Smooth muscle cell (in vitro differentiated cells): ENCODE measurements at regions not wholly inside any gene's neighbourhood (a gene's known extent, or its start where the extent isn't known, plus 50 kb on each side); places are given as distances from the start of the nearest gene placed in this dataset.

Source experiments
- DNase-seq: peaks from one replicate; lab custom pipeline; 2025; ENCODE audit not compliant: unreplicated experiment; lab: John Stamatoyannopoulos, UW
- H2AFZ ChIP-seq: fragments of 200-600 bp; sonication (generic); 2 replicates; pipeline ENCODE4 v1.6.0; 2016; ENCODE audit warnings: antibody characterized with exemption, low read depth, mild to moderate bottlenecking
- H3F3A ChIP-seq: fragments of 200-600 bp; sonication (generic); 2 replicates; pipeline ENCODE4 v1.6.0; 2017; ENCODE audit warnings: antibody characterized with exemption, low read depth
- H3K27ac ChIP-seq: fragments of 200-600 bp; sonication (generic); 2 replicates; pipeline ENCODE4 v1.5.1; 2016; ENCODE audit warnings: low read depth, mild to moderate bottlenecking
- H3K27me3 ChIP-seq: fragments of 200-600 bp; sonication (generic); 2 replicates; pipeline ENCODE4 v1.6.1; 2016; ENCODE audit warnings: low read depth, mild to moderate bottlenecking
- H3K36me3 ChIP-seq: fragments of 200-600 bp; sonication (generic); 2 replicates; pipeline ENCODE4 v1.5.1; 2016; ENCODE audit warnings: low read depth
- H3K4me1 ChIP-seq: fragments of 200-600 bp; sonication (generic); 2 replicates; pipeline ENCODE4 v1.5.1; 2016; ENCODE audit warnings: low read depth
- H3K4me2 ChIP-seq: fragments of 200-600 bp; sonication (generic); 2 replicates; pipeline ENCODE4 v1.6.0; 2016; ENCODE audit warnings: mild to moderate bottlenecking
- H3K4me3 ChIP-seq: fragments of 200-600 bp; sonication (generic); 2 replicates; pipeline ENCODE4 v1.5.1; 2016; ENCODE audit warnings: mild to moderate bottlenecking
- H3K79me2 ChIP-seq: fragments of 200-600 bp; sonication (generic); 2 replicates; pipeline ENCODE4 v1.6.0; 2016; ENCODE audit warnings: low read depth, mild to moderate bottlenecking
- H3K9ac ChIP-seq: fragments of 200-600 bp; sonication (generic); 2 replicates; pipeline ENCODE4 v1.6.0; 2016; ENCODE audit warnings: low read depth
- H3K9me3 ChIP-seq: fragments of 200-600 bp; sonication (generic); replicated peaks from 2 replicates; pipeline ENCODE4 v1.5.1; 2016; ENCODE audit warnings: low read depth
- H4K20me1 ChIP-seq: fragments of 200-600 bp; sonication (generic); 2 replicates; pipeline ENCODE4 v1.6.0; 2016; ENCODE audit warnings: low read depth
- WGBS: methylation state at CpG from one replicate; pipeline ENCODE4 v1.1.7; 2016; ENCODE audit warnings: low lambda C conversion rate; 5-methylcytosine and 5-hydroxymethylcytosine counted together
- TF ChIP-seq, protein P1 (sequence below): fragments of 200-600 bp; sonication (generic); IDR thresholded peaks from 2 replicates; pipeline ENCODE4 v1.5.1; 2017; ENCODE audit warnings: borderline replicate concordance, mild to moderate bottlenecking, antibody characterized with exemption; ENCODE audit not compliant: insufficient read depth, poor library complexity, severe bottlenecking

GRCh38 chr10:20454331-20454730, 442.8 kb downstream of the NEBL start:
- H3K4me1 ChIP-seq = no peaks in the 10 kb centered on the region
- no peaks in the 10 kb centered on the region for H3K9me3 ChIP-seq
- H3K9ac ChIP-seq = no peak overlapping the region
- H3K27ac ChIP-seq = no peak overlapping the region
- no peaks in the 10 kb centered on the region for H3K36me3 ChIP-seq
- H2AFZ ChIP-seq = no peak overlapping the region
- no peaks in the 10 kb centered on the region for H3F3A ChIP-seq
- TF ChIP-seq, protein P1, sequence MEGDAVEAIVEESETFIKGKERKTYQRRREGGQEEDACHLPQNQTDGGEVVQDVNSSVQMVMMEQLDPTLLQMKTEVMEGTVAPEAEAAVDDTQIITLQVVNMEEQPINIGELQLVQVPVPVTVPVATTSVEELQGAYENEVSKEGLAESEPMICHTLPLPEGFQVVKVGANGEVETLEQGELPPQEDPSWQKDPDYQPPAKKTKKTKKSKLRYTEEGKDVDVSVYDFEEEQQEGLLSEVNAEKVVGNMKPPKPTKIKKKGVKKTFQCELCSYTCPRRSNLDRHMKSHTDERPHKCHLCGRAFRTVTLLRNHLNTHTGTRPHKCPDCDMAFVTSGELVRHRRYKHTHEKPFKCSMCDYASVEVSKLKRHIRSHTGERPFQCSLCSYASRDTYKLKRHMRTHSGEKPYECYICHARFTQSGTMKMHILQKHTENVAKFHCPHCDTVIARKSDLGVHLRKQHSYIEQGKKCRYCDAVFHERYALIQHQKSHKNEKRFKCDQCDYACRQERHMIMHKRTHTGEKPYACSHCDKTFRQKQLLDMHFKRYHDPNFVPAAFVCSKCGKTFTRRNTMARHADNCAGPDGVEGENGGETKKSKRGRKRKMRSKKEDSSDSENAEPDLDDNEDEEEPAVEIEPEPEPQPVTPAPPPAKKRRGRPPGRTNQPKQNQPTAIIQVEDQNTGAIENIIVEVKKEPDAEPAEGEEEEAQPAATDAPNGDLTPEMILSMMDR = no peak
- 61% methylated on average over 5 of the region's 5 CpGs for WGBS
- H3K4me3 ChIP-seq = no peak overlapping the region
- H4K20me1 ChIP-seq = no peaks in the 10 kb centered on the region
- H3K79me2 ChIP-seq = no peaks in the 10 kb centered on the region
- H3K27me3 ChIP-seq = no peaks in the 10 kb centered on the region
- no peak overlapping the region for H3K4me2 ChIP-seq
- no peak for DNase-seq

DNA sequence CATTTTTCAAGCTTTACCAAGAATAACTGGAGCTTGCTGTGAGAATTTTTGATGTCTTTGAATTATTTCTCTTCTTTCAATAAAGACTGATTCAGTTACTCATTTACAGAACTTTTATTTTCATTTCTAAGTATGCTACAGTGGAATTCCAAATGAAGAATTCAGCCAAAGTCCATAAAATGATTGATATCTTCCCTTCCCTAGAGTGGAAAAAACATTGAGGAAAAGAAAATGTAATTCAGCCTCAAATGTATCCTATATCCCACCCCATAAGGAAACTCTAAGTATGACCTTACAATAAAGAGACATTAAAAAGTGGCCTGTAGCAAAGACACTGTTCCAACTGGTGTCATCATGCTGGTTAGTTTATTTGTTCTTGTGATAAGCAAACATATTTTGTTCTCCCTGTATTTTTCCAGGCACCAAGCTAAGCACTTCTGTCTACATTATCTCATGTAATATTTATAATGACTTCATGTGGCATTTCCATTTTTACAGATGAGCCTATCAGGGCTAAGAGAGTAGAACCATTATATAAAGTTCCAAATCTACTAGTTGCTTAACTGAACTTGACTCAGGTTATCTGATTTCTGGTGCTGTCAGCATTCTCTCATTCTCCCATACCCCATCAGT, 450.4 kb downstream of the NEBL start:
- no peak for DNase-seq
- Histone ChIP-seq H4K20me1 (no peaks in the 10 kb centered on the region), H3K9me3 (no peaks in the 10 kb centered on the region), H3K36me3 (no peaks in the 10 kb centered on the region), H3K9ac (no peak overlapping the region), H3K27me3 (no peaks in the 10 kb centered on the region), H3F3A (no peaks in the 10 kb centered on the region), H2AFZ (no peak overlapping the region), H3K4me1 (no peaks in the 10 kb centered on the region), H3K79me2 (no peaks in the 10 kb centered on the region), H3K27ac (no peak overlapping the region), H3K4me2 (no peak overlapping the region), H3K4me3 (no peak overlapping the region)
- TF ChIP-seq, protein P1 = no peak

GRCh38 chr10:20443094-20443493, 454.0 kb downstream of the NEBL start:
- Histone ChIP-seq H3K36me3 (no peaks in the 10 kb centered on the region), H3K4me2 (no peak overlapping the region), H3K4me1 (no peaks in the 10 kb centered on the region), H3K79me2 (no peaks in the 10 kb centered on the region), H3F3A (no peaks in the 10 kb centered on the region), H3K27ac (no peak overlapping the region), H2AFZ (no peak overlapping the region), H3K4me3 (no peak overlapping the region), H4K20me1 (no peaks in the 10 kb centered on the region), H3K9me3 (no peaks in the 10 kb centered on the region), H3K9ac (no peak overlapping the region), H3K27me3 (no peaks in the 10 kb centered on the region)
- no peak for DNase-seq
- TF ChIP-seq, protein P1 = no peak

GRCh38 chr10:20429742-20430141, 467.4 kb downstream of the NEBL start:
- DNase-seq = no peak
- no peaks in the 10 kb centered on the region for H4K20me1 ChIP-seq
- no peaks in the 10 kb centered on the region for H3K27me3 ChIP-seq
- H3K36me3 ChIP-seq = no peaks in the 10 kb centered on the region
- no peak overlapping the region for H3K4me3 ChIP-seq
- H3F3A ChIP-seq = no peaks in the 10 kb centered on the region
- H3K4me2 ChIP-seq = no peak overlapping the region
- H3K9ac ChIP-seq = no peak overlapping the region
- no peaks in the 10 kb centered on the region for H3K4me1 ChIP-seq
- H3K79me2 ChIP-seq = no peaks in the 10 kb centered on the region
- no peak overlapping the region for H2AFZ ChIP-seq
- no peak overlapping the region for H3K27ac ChIP-seq
- 80% methylated on average over 2 of the region's 2 CpGs for WGBS
- TF ChIP-seq, protein P1 = no peak
- H3K9me3 ChIP-seq = no peaks in the 10 kb centered on the region
